ENCODE measurements at regions not wholly inside any gene's neighbourhood (a gene's known extent, or its start where the extent isn't known, plus 50 kb on each side); places are given as distances from the start of the nearest gene placed in this dataset.

DNA sequence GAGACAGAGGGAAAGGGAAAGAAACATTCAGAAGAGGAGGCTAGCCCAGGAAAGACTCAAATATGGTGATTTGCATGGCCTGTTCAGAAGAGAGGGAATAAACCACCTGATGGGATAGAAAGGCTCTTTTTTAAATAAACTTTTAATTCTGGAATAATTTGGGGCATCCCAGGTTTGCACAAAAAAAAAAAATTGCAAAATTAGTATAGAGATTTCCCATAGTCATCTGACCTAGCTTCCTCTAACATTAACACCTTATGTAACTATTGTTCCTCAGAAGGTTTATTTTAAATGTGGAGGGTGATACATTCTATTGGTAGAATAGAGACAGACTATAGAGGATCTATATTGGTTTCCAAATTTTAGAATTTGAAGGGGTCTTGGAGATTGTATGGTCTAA is 330.4 kb upstream of the SLC14A2 start:
- Histone ChIP-seq H3K27me3 (ENCODE audit: insufficient read depth, low read depth) (no peaks in the 10 kb centered on the region), H4K20me1 (ENCODE audit: insufficient read depth) (no peaks in the 10 kb centered on the region), H3K4me3 (IDR thresholded peaks at IDR 0.05; ENCODE audit: insufficient read depth, low read depth, low read length) (no peak overlapping the region), H3K79me2 (ENCODE audit: insufficient read depth, low read depth) (no peaks in the 10 kb centered on the region), H3K9ac (no peak overlapping the region), H3K4me1 (ENCODE audit: low read depth, poor library complexity, severe bottlenecking) (no peaks in the 10 kb centered on the region), H3K27ac (no peak overlapping the region), H2AFZ (ENCODE audit: low read depth) (no peak overlapping the region), H3K36me3 (ENCODE audit: insufficient read depth) (no peaks in the 10 kb centered on the region), H3K4me2 (no peak overlapping the region)
- TF ChIP-seq, protein P1, sequence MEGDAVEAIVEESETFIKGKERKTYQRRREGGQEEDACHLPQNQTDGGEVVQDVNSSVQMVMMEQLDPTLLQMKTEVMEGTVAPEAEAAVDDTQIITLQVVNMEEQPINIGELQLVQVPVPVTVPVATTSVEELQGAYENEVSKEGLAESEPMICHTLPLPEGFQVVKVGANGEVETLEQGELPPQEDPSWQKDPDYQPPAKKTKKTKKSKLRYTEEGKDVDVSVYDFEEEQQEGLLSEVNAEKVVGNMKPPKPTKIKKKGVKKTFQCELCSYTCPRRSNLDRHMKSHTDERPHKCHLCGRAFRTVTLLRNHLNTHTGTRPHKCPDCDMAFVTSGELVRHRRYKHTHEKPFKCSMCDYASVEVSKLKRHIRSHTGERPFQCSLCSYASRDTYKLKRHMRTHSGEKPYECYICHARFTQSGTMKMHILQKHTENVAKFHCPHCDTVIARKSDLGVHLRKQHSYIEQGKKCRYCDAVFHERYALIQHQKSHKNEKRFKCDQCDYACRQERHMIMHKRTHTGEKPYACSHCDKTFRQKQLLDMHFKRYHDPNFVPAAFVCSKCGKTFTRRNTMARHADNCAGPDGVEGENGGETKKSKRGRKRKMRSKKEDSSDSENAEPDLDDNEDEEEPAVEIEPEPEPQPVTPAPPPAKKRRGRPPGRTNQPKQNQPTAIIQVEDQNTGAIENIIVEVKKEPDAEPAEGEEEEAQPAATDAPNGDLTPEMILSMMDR (conservative IDR thresholded peaks at IDR 0.05; ENCODE audit: low read depth, low read length): no peak

- no peaks in the 10 kb centered on the region for H3K27me3 ChIP-seq (ENCODE audit: insufficient read depth, low read depth)
- no peak overlapping the region for H3K9ac ChIP-seq
- TF ChIP-seq, protein P1 (conservative IDR thresholded peaks at IDR 0.05; ENCODE audit: low read depth, low read length): no peak
- H4K20me1 ChIP-seq (ENCODE audit: insufficient read depth): no peaks in the 10 kb centered on the region
- H3K4me3 ChIP-seq (IDR thresholded peaks at IDR 0.05; ENCODE audit: insufficient read depth, low read depth, low read length): no peak overlapping the region
- no peaks in the 10 kb centered on the region for H3K79me2 ChIP-seq (ENCODE audit: insufficient read depth, low read depth)
- no peaks in the 10 kb centered on the region for H3K4me1 ChIP-seq (ENCODE audit: low read depth, poor library complexity, severe bottlenecking)
- no peak overlapping the region for H3K4me2 ChIP-seq
- no peak overlapping the region for H2AFZ ChIP-seq (ENCODE audit: low read depth)
- no peaks in the 10 kb centered on the region for H3K36me3 ChIP-seq (ENCODE audit: insufficient read depth)
- H3K27ac ChIP-seq: no peak overlapping the region
These were observed 330.0 kb upstream of the SLC14A2 start for GRCh38 chr18:45285251-45285650.

- H3K36me3 ChIP-seq (ENCODE audit: insufficient read depth): no peaks in the 10 kb centered on the region
- H4K20me1 ChIP-seq (ENCODE audit: insufficient read depth): no peaks in the 10 kb centered on the region
- no peak overlapping the region for H2AFZ ChIP-seq (ENCODE audit: low read depth)
- H3K27ac ChIP-seq: no peak overlapping the region
- H3K27me3 ChIP-seq (ENCODE audit: insufficient read depth, low read depth): no peaks in the 10 kb centered on the region
- H3K4me2 ChIP-seq: no peak overlapping the region
- no peak overlapping the region for H3K9ac ChIP-seq
- H3K4me3 ChIP-seq (IDR thresholded peaks at IDR 0.05; ENCODE audit: insufficient read depth, low read depth, low read length): no peak overlapping the region
- H3K79me2 ChIP-seq (ENCODE audit: insufficient read depth, low read depth): no peaks in the 10 kb centered on the region
- TF ChIP-seq, protein P1 (conservative IDR thresholded peaks at IDR 0.05; ENCODE audit: low read depth, low read length): no peak
- no peaks in the 10 kb centered on the region for H3K4me1 ChIP-seq (ENCODE audit: low read depth, poor library complexity, severe bottlenecking)
These were observed 328.8 kb upstream of the SLC14A2 start for GRCh38 chr18:45286431-45286830.

DNA sequence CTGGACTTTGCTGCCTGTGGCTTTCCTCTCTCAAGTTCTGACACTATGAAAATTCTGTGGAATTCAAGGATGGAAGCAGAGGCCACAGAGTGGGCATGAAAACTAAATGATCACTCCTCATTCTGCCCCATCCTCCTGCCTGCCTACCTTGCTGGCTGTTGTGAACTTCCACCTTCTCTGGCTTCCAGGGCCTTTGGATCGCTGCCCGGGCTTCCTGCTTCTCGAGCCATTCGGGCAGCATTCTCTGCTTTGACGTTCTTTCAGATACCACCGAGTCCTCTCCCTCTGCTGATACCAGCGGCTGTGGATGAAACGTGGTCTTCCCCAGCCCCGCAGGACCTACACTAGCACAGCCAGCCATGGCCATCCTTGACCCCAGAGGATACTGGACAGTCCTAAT is 327.7 kb upstream of the SLC14A2 start:
- TF ChIP-seq, protein P1 (conservative IDR thresholded peaks at IDR 0.05; ENCODE audit: low read depth, low read length): no peak
- H3K4me3 ChIP-seq (IDR thresholded peaks at IDR 0.05; ENCODE audit: insufficient read depth, low read depth, low read length): no peak overlapping the region
- no peaks in the 10 kb centered on the region for H4K20me1 ChIP-seq (ENCODE audit: insufficient read depth)
- H3K79me2 ChIP-seq (ENCODE audit: insufficient read depth, low read depth): no peaks in the 10 kb centered on the region
- H3K27ac ChIP-seq: no peak overlapping the region
- no peaks in the 10 kb centered on the region for H3K36me3 ChIP-seq (ENCODE audit: insufficient read depth)
- H3K4me2 ChIP-seq: no peak overlapping the region
- no peak overlapping the region for H3K9ac ChIP-seq
- no peaks in the 10 kb centered on the region for H3K4me1 ChIP-seq (ENCODE audit: low read depth, poor library complexity, severe bottlenecking)
- no peaks in the 10 kb centered on the region for H3K27me3 ChIP-seq (ENCODE audit: insufficient read depth, low read depth)
- no peak overlapping the region for H2AFZ ChIP-seq (ENCODE audit: low read depth)

Measured in KMS-11 (cell line).